ENCODE measurements at regions not wholly inside any gene's neighbourhood (a gene's known extent, or its start where the extent isn't known, plus 50 kb on each side); places are given as distances from the start of the nearest gene placed in this dataset.

- TF ChIP-seq ZNF114 (CRISPR knock-in tag; IDR thresholded peaks at IDR 0.05): no peak
- TF ChIP-seq, protein P1, sequence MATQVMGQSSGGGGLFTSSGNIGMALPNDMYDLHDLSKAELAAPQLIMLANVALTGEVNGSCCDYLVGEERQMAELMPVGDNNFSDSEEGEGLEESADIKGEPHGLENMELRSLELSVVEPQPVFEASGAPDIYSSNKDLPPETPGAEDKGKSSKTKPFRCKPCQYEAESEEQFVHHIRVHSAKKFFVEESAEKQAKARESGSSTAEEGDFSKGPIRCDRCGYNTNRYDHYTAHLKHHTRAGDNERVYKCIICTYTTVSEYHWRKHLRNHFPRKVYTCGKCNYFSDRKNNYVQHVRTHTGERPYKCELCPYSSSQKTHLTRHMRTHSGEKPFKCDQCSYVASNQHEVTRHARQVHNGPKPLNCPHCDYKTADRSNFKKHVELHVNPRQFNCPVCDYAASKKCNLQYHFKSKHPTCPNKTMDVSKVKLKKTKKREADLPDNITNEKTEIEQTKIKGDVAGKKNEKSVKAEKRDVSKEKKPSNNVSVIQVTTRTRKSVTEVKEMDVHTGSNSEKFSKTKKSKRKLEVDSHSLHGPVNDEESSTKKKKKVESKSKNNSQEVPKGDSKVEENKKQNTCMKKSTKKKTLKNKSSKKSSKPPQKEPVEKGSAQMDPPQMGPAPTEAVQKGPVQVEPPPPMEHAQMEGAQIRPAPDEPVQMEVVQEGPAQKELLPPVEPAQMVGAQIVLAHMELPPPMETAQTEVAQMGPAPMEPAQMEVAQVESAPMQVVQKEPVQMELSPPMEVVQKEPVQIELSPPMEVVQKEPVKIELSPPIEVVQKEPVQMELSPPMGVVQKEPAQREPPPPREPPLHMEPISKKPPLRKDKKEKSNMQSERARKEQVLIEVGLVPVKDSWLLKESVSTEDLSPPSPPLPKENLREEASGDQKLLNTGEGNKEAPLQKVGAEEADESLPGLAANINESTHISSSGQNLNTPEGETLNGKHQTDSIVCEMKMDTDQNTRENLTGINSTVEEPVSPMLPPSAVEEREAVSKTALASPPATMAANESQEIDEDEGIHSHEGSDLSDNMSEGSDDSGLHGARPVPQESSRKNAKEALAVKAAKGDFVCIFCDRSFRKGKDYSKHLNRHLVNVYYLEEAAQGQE (IDR thresholded peaks at IDR 0.05; ENCODE audit: unreplicated experiment): no peak
- no peak for TF ChIP-seq STAT1 (IDR thresholded peaks at IDR 0.05; ENCODE audit: unreplicated experiment)
- no peak for TF ChIP-seq NANOG (IDR thresholded peaks at IDR 0.05; ENCODE audit: borderline replicate concordance)
- no peak for TF ChIP-seq EZH2phosphoT487 (IDR thresholded peaks at IDR 0.05; ENCODE audit: unreplicated experiment)
- TF ChIP-seq POLR2AphosphoS5 (IDR thresholded peaks at IDR 0.05; ENCODE audit: low read depth): no peak
- TF ChIP-seq ZNF331 (CRISPR knock-in tag; IDR thresholded peaks at IDR 0.05; ENCODE audit: low read depth): no peak
- no peak for TF ChIP-seq EZH2 (IDR thresholded peaks at IDR 0.05; ENCODE audit: low read depth, unreplicated experiment)
- Mint-ChIP-seq H3K27me3 (ENCODE audit: insufficient read depth, low read depth, poor library complexity) (no peaks in the 10 kb centered on the region), H3K36me3 (ENCODE audit: low read depth) (no peaks in the 10 kb centered on the region), H3K9me3 (no peaks in the 10 kb centered on the region), H3K4me3 (no peak overlapping the region), H3K4me1 (peaks cover 7% of the 10 kb centered on the region; the same call in 2 of the 3 replicates), H3K27ac (no peak overlapping the region)
- no peaks in the 10 kb centered on the region for H3K79me2 ChIP-seq (replicated peaks; ENCODE audit: insufficient read depth)
- peaks cover 6% of the 10 kb centered on the region for H3K4me1 ChIP-seq (ENCODE audit: insufficient read depth)
- no peaks in the 10 kb centered on the region for H3F3A ChIP-seq (replicated peaks; ENCODE audit: low read depth)
- no peaks in the 10 kb centered on the region for H3K9me2 ChIP-seq (ENCODE audit: insufficient read depth)
- no peaks in the 10 kb centered on the region for H4K20me1 ChIP-seq (replicated peaks; ENCODE audit: insufficient read depth)
- ATAC-seq (no peak), DNase-seq (ENCODE audit: low spot score) (no peak)
- no peak overlapping the region for H2AFZ ChIP-seq
- H3K4me2 ChIP-seq: no peak overlapping the region
- H3K27ac ChIP-seq (ENCODE audit: low read depth): no peak overlapping the region
- no peak overlapping the region for H3K4me3 ChIP-seq
- H3K36me3 ChIP-seq (ENCODE audit: insufficient read depth): no peaks in the 10 kb centered on the region
- H3K27me3 ChIP-seq (ENCODE audit: insufficient read depth): no peaks in the 10 kb centered on the region
Observed at GRCh38 chr7:94094298-94094697, 90.1 kb upstream of the BET1 start.

DNA sequence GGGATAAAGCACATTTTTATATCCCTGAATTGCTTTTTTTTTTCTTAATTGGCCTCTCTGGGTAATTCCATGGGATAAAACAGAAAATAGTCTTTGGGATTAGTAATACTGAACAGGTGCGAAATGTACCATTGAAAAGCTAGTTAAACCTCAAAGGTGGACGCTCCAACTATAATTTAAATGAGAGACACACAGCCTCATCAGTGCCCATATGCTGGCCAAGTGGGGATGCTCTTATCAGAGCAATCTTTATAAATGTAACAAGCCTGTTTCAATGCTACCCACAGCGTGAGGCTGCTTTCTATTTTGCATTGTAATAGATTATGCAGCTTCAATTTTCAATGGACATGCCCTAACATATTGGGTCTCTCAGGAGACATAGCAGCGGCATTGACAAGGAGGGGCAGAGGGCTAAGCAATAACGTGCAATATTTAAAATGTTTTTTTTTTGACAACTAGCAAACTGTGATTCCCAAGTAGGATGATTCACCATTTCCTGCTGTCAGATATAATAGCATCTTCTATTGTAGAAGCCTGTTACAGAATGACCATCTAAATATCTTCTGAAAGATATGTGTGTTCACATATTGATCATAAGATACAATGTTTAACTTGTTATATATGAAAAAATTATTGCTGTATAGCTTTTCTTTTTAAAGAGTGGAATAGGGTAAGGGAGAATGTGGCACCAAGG lies 91.3 kb upstream of the BET1 start:
- H3K4me1 Mint-ChIP-seq: peaks cover 4% of the 10 kb centered on the region; the same call in 2 of the 3 replicates
- Histone ChIP-seq H3K79me2 (replicated peaks; ENCODE audit: insufficient read depth) (no peaks in the 10 kb centered on the region), H3K27me3 (ENCODE audit: insufficient read depth) (no peaks in the 10 kb centered on the region), H3K36me3 (ENCODE audit: insufficient read depth) (no peaks in the 10 kb centered on the region), H3K9me2 (ENCODE audit: insufficient read depth) (no peaks in the 10 kb centered on the region), H3K4me2 (no peak overlapping the region), H3F3A (replicated peaks; ENCODE audit: low read depth) (no peaks in the 10 kb centered on the region), H3K4me1 (ENCODE audit: insufficient read depth) (peaks cover 6% of the 10 kb centered on the region), H3K4me3 (no peak overlapping the region), H2AFZ (no peak overlapping the region), H4K20me1 (replicated peaks; ENCODE audit: insufficient read depth) (no peaks in the 10 kb centered on the region), H3K27ac (ENCODE audit: low read depth) (no peak overlapping the region)
- no peak for DNase-seq (ENCODE audit: low spot score)
- H3K36me3 Mint-ChIP-seq (ENCODE audit: low read depth): no peaks in the 10 kb centered on the region
- peaks cover 4% of the 10 kb centered on the region; the same call in 1 of the 3 replicates for H3K9me3 Mint-ChIP-seq
- H3K27me3 Mint-ChIP-seq (ENCODE audit: insufficient read depth, low read depth, poor library complexity): no peaks in the 10 kb centered on the region
- no peak overlapping the region for H3K27ac Mint-ChIP-seq
- no peak overlapping the region for H3K4me3 Mint-ChIP-seq
- ATAC-seq: no peak
- TF ChIP-seq, protein P1 (IDR thresholded peaks at IDR 0.05; ENCODE audit: unreplicated experiment): no peak
- no peak for TF ChIP-seq CTCF (conservative IDR thresholded peaks at IDR 0.05; ENCODE audit: low read depth in 2 of 2)
- no peak for TF ChIP-seq EZH2phosphoT487 (IDR thresholded peaks at IDR 0.05; ENCODE audit: unreplicated experiment)
- TF ChIP-seq CREB1 (CRISPR knock-in tag; IDR thresholded peaks at IDR 0.05; ENCODE audit: low read depth): no peak
- TF ChIP-seq NANOG (IDR thresholded peaks at IDR 0.05; ENCODE audit: borderline replicate concordance): no peak
- no peak for TF ChIP-seq POLR2AphosphoS5 (IDR thresholded peaks at IDR 0.05; ENCODE audit: low read depth)
